Mesenchymal stem cell (in vitro differentiated cells and primary cell): ENCODE measurements at regions not wholly inside any gene's neighbourhood (a gene's known extent, or its start where the extent isn't known, plus 50 kb on each side); places are given as distances from the start of the nearest gene placed in this dataset.

Experiments
- DNase-seq: peaks from one replicate; pipeline ENCODE4 v3.0.0-alpha.2; 2013
- H2AFZ ChIP-seq: one replicate; pipeline ENCODE4 v1.6.1; 2013; ENCODE audit warnings: low read depth, mild to moderate bottlenecking, control low read depth, inconsistent platforms, low read length, moderate library complexity
- H2AK5ac ChIP-seq: 2 replicates; pipeline ENCODE4 v1.6.1; 2013; ENCODE audit warnings: low read length, moderate library complexity, mild to moderate bottlenecking, inconsistent platforms; ENCODE audit not compliant: severe bottlenecking
- H2BK120ac ChIP-seq: one replicate; pipeline ENCODE4 v1.6.1; 2013; ENCODE audit warnings: low read depth, mild to moderate bottlenecking, inconsistent platforms, low read length, moderate library complexity
- H2BK12ac ChIP-seq, 2 experiments: one replicate each; pipeline ENCODE4 v1.6.1; 2013; ENCODE audit warnings: inconsistent platforms in 2 of 2, low read length in 2 of 2, mild to moderate bottlenecking in 2 of 2, moderate library complexity in 2 of 2, control low read depth in 1 of 2
- H2BK15ac ChIP-seq: one replicate; pipeline ENCODE4 v1.6.1; 2013; ENCODE audit warnings: mild to moderate bottlenecking, low read depth, inconsistent platforms; ENCODE audit not compliant: poor library complexity, severe bottlenecking
- H2BK5ac ChIP-seq: 2 replicates; pipeline ENCODE4 v1.6.1; 2013; ENCODE audit warnings: low read depth, mild to moderate bottlenecking, low read length, control low read depth, inconsistent platforms; ENCODE audit not compliant: poor library complexity, severe bottlenecking
- H3K14ac ChIP-seq, 2 experiments: one replicate each; pipeline ENCODE4 v1.6.1; 2013; ENCODE audit warnings: inconsistent platforms in 2 of 2, low read length in 2 of 2, control low read depth in 1 of 2, mild to moderate bottlenecking in 1 of 2, moderate library complexity in 1 of 2
- H3K18ac ChIP-seq, 2 experiments: one replicate each; pipeline ENCODE4 v1.6.1; 2013; ENCODE audit warnings: inconsistent platforms in 2 of 2, low read length in 2 of 2, control low read depth in 1 of 2, low read depth in 1 of 2, mild to moderate bottlenecking in 1 of 2
- H3K23ac ChIP-seq, 2 experiments: one replicate each; pipeline ENCODE4 v1.6.1; 2013; ENCODE audit warnings: inconsistent platforms in 2 of 2, low read length in 2 of 2, mild to moderate bottlenecking in 2 of 2, moderate library complexity in 2 of 2, control low read depth in 1 of 2
- H3K27ac ChIP-seq: 2 replicates; pipeline ENCODE4 v1.5.1; 2013; ENCODE audit warnings: mild to moderate bottlenecking, moderate library complexity, low read length, control low read depth, inconsistent platforms; ENCODE audit not compliant: poor library complexity, severe bottlenecking
- H3K27me3 ChIP-seq, 2 experiments: 2 replicates each; pipeline versions ENCODE4 v1.6.1 to v1.7.0; 2013; ENCODE audit warnings: low read length in 2 of 2, mild to moderate bottlenecking in 2 of 2, moderate library complexity in 2 of 2, control low read depth in 1 of 2, inconsistent platforms in 1 of 2; ENCODE audit not compliant: control insufficient read depth in 1 of 2, insufficient read depth in 1 of 2
- H3K36me3 ChIP-seq, 2 experiments: 2 replicates each; pipeline versions ENCODE4 v1.6.1 to v1.7.0; 2013; ENCODE audit warnings: low read length in 2 of 2, control low read depth in 1 of 2, inconsistent platforms in 1 of 2, low read depth in 1 of 2, mild to moderate bottlenecking in 1 of 2; ENCODE audit not compliant: insufficient read depth in 2 of 2, control insufficient read depth in 1 of 2
- H3K4ac ChIP-seq, 2 experiments: one replicate each; pipeline ENCODE4 v1.6.1; 2013; ENCODE audit warnings: inconsistent platforms in 2 of 2, low read length in 2 of 2, mild to moderate bottlenecking in 2 of 2, moderate library complexity in 2 of 2, control low read depth in 1 of 2, low read depth in 1 of 2
- H3K4me1 ChIP-seq: 2 replicates; pipeline ENCODE4 v1.6.1; 2013; ENCODE audit warnings: low read depth, low read length, control low read depth; ENCODE audit not compliant: control insufficient read depth, insufficient read depth
- H3K4me2 ChIP-seq: 2 replicates; pipeline ENCODE4 v1.6.1; 2013; ENCODE audit warnings: low read length, mild to moderate bottlenecking, inconsistent platforms; ENCODE audit not compliant: poor library complexity, severe bottlenecking
- H3K4me3 ChIP-seq, 2 experiments: 2 replicates each; pipeline versions ENCODE4 v1.5.1 to v1.7.0; 2013; ENCODE audit warnings: low read length in 2 of 2, mild to moderate bottlenecking in 2 of 2, control low read depth in 1 of 2, low read depth in 1 of 2; ENCODE audit not compliant: insufficient read depth in 1 of 2
- H3K79me1 ChIP-seq: replicated peaks from 2 replicates; pipeline ENCODE4 v1.6.1; 2013; ENCODE audit warnings: mild to moderate bottlenecking, control low read depth, low read length, inconsistent platforms; ENCODE audit not compliant: poor library complexity, severe bottlenecking
- H3K9ac ChIP-seq: 2 replicates; pipeline ENCODE4 v1.7.0; 2013; ENCODE audit warnings: mild to moderate bottlenecking, low read length, moderate library complexity
- H3K9me3 ChIP-seq: 2 replicates; pipeline ENCODE4 v1.7.0; 2013; ENCODE audit warnings: mild to moderate bottlenecking, low read length; ENCODE audit not compliant: control insufficient read depth
- H4K8ac ChIP-seq: one replicate; pipeline ENCODE4 v1.6.1; 2013; ENCODE audit warnings: inconsistent platforms, mild to moderate bottlenecking, low read length, moderate library complexity
- H4K91ac ChIP-seq: one replicate; pipeline ENCODE4 v1.6.1; 2013; ENCODE audit warnings: mild to moderate bottlenecking, low read length, inconsistent platforms
- WGBS: methylation state at CpG from one replicate; pipeline ENCODE4 v1.1.7; 2013; ENCODE audit warnings: mixed read lengths; 5-methylcytosine and 5-hydroxymethylcytosine counted together

- Histone ChIP-seq H2BK15ac (no peak overlapping the region), H3K4me1 (no peaks in the 10 kb centered on the region), H3K14ac (no peak overlapping the region), H3K4me3 (no peak overlapping the region), H3K23ac (no peak overlapping the region), H3K27ac (no peak overlapping the region), H3K9me3 (no peaks in the 10 kb centered on the region), H2BK12ac (no peak overlapping the region), H3K79me1 (no peaks in the 10 kb centered on the region), H2BK5ac (no peak overlapping the region), H4K8ac (no peak overlapping the region), H3K9ac (no peak overlapping the region), H2AFZ (no peak overlapping the region), H3K18ac (no peak overlapping the region), H3K4ac (no peak overlapping the region), H3K4me2 (no peak overlapping the region), H3K36me3 (no peaks in the 10 kb centered on the region), H2BK120ac (no peak overlapping the region), H4K91ac (no peak overlapping the region), H2AK5ac (no peak overlapping the region), H3K27me3 (no peaks in the 10 kb centered on the region)
- WGBS: no CpG with 5 or more reads among the region's 1 CpG
- no peak for DNase-seq
These were observed 261.2 kb upstream of the ANKRD50 start for GRCh38 chr4:124973716-124974115.

DNA sequence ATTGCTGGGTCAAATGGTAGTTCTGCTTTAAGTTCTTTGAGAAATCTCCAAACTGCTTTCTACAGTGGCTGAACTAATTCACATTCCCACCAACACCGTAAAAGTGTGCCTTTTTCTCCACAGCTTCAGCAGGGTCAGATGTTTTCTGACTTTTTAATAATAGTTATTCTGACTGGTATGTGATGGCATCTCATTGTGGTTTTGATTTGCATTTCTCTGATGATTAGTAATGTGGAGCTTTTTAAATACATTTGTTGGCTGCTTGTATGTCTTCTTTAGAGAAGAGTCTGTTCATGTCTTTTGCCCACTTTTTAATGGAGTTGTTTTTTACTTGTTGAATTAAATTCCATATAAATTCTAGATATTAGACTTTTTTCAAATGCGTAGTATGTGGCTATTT is 257.5 kb upstream of the ANKRD50 start:
- Histone ChIP-seq H2AK5ac (no peak overlapping the region), H3K36me3 (no peaks in the 10 kb centered on the region), H2BK5ac (no peak overlapping the region), H3K23ac (no peak overlapping the region), H3K27ac (no peak overlapping the region), H2BK15ac (no peak overlapping the region), H2AFZ (no peak overlapping the region), H3K4me2 (no peak overlapping the region), H3K4ac (no peak overlapping the region), H4K91ac (no peak overlapping the region), H3K4me3 (no peak overlapping the region), H3K9me3 (no peaks in the 10 kb centered on the region), H3K18ac (no peak overlapping the region), H2BK120ac (no peak overlapping the region), H3K9ac (no peak overlapping the region), H3K4me1 (no peaks in the 10 kb centered on the region), H4K8ac (no peak overlapping the region), H2BK12ac (no peak overlapping the region), H3K27me3 (no peaks in the 10 kb centered on the region), H3K79me1 (no peaks in the 10 kb centered on the region), H3K14ac (no peak overlapping the region)
- peak; percentile 14 for DNase-seq
- 60% methylated on average over 2 of the region's 2 CpGs for WGBS

- H3K9me3 ChIP-seq: peaks cover 5% of the 10 kb centered on the region
- H4K8ac ChIP-seq: no peak overlapping the region
- no peak overlapping the region for H4K91ac ChIP-seq
- H3K27ac ChIP-seq: no peak overlapping the region
- no peaks in the 10 kb centered on the region for H3K4me1 ChIP-seq
- WGBS: 80% methylated on average over 1 of the region's 1 CpG
- H3K23ac ChIP-seq: no peak overlapping the region
- no peaks in the 10 kb centered on the region for H3K36me3 ChIP-seq
- H3K4ac ChIP-seq: no peak overlapping the region
- no peak overlapping the region for H2AK5ac ChIP-seq
- H2AFZ ChIP-seq: no peak overlapping the region
- no peak overlapping the region for H2BK120ac ChIP-seq
- no peak overlapping the region for H2BK12ac ChIP-seq
- no peak overlapping the region for H3K4me3 ChIP-seq
- no peak overlapping the region for H3K9ac ChIP-seq
- H3K79me1 ChIP-seq: no peaks in the 10 kb centered on the region
- H3K4me2 ChIP-seq: no peak overlapping the region
- H3K14ac ChIP-seq: no peak overlapping the region
- H3K27me3 ChIP-seq: no peaks in the 10 kb centered on the region
- no peak overlapping the region for H2BK15ac ChIP-seq
- H3K18ac ChIP-seq: no peak overlapping the region
- no peak overlapping the region for H2BK5ac ChIP-seq
- DNase-seq: no peak
These were observed 253.0 kb upstream of the ANKRD50 start for GRCh38 chr4:124965497-124965891.

DNA sequence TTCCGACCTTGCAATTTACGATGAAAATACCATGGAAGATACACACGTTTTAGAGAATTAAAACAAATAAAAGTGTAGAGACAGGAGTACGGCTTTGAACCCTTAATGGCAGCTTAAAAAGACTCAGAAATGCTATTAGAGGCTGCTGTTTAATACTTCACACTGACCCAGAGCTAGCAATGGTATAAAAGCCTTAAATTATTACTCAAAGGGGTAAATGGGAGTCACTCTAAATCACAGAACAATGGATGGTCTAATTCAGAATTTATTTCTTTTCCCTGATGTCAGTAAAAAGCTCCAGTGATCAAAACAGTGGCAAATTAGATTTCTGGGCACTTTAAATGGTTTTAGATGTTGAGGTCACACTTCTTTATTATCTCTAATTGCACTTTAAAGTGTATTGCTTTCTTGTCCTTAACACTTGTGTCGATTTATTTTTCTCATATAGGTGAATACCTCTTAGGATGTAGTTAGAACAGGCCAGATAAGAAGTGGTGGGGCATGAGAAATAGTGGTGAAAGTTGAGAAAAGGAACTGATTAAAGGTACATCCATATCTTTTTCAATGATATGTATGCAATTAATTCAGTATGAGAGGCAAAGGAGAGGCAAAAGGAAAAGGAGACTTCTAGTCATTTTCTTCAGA is 252.4 kb upstream of the ANKRD50 start:
- H3K18ac ChIP-seq: no peak overlapping the region

More for the DNA sequence above, 252.4 kb upstream of the ANKRD50 start:
- H3K27ac ChIP-seq: no peak overlapping the region
- H3K9me3 ChIP-seq: peaks cover 5% of the 10 kb centered on the region
- H2BK15ac ChIP-seq: no peak overlapping the region
- H3K4me3 ChIP-seq: no peak overlapping the region
- no peak overlapping the region for H2AK5ac ChIP-seq
- WGBS: 91% methylated on average over 5 of the region's 5 CpGs
- no peaks in the 10 kb centered on the region for H3K4me1 ChIP-seq
- no peak overlapping the region for H2BK120ac ChIP-seq
- no peak overlapping the region for H3K9ac ChIP-seq
- no peak overlapping the region for H2BK5ac ChIP-seq
- no peak overlapping the region for H3K23ac ChIP-seq
- no peak for DNase-seq
- no peaks in the 10 kb centered on the region for H3K36me3 ChIP-seq
- no peaks in the 10 kb centered on the region for H3K79me1 ChIP-seq
- H3K14ac ChIP-seq: no peak overlapping the region
- H3K27me3 ChIP-seq: no peaks in the 10 kb centered on the region
- H4K91ac ChIP-seq: no peak overlapping the region
- no peak overlapping the region for H4K8ac ChIP-seq
- H3K4ac ChIP-seq: no peak overlapping the region
- H2AFZ ChIP-seq: no peak overlapping the region
- no peak overlapping the region for H3K4me2 ChIP-seq
- H2BK12ac ChIP-seq: no peak overlapping the region
